ENCODE measurements at regions not wholly inside any gene's neighbourhood (a gene's known extent, or its start where the extent isn't known, plus 50 kb on each side); places are given as distances from the start of the nearest gene placed in this dataset.
"Not testable (repeated sequence)": the region's sequence is repeated elsewhere in the genome, so short reads cannot be mapped to it uniquely, and the experiment has no call there.

GRCh38 chrX:55165026-55165425, 55.1 kb upstream of the PAGE5 start:
- not testable (repeated sequence) for TF ChIP-seq CTCF, EP300, POLR2A (IDR thresholded peaks at IDR 0.05)

Data from sigmoid colon (tissue), 4 donors.